ENCODE measurements at regions not wholly inside any gene's neighbourhood (a gene's known extent, or its start where the extent isn't known, plus 50 kb on each side); places are given as distances from the start of the nearest gene placed in this dataset.

DNA sequence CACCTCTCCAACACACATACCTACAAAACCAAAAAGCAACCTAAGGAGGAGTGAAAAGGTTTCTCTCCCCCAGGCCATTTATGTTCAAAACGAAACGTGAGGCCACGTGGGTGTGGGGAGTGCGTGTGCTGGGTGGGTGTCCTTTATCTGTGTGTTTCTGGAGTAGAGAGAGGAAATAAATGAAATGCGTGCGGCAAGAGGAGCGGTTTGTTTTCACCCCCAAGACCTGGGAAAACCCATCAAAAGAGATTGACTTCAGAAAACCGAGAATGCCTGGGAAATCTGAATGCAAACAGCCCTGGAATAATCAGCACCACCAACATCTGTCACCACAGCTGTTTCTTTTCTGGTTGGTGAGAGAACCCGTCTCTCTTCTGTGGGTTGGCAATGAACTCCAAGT lies 137.4 kb downstream of the INSIG2 start:
- WGBS (ENCODE audit: low lambda C conversion rate): 27% methylated on average over 9 of the region's 9 CpGs
- H3K36me3 ChIP-seq (replicated peaks in 1 of 2; ENCODE audit: control insufficient read depth in 1 of 2, insufficient read depth in 2 of 2, low read length in 1 of 2): no peaks in the 10 kb centered on the region
- ChIA-PET CTCF (interaction anchor here (1.0 to 5.5 kb wide), 2 partner anchors 178 to 630 kb away, joined by 5 to 57 read pairs; no protein-coding TSS in a partner anchor), POLR2A (no interaction called here)
- H3K9me3 ChIP-seq: no peaks in the 10 kb centered on the region
- H3K27ac ChIP-seq (ENCODE audit: low read depth in 2 of 2, low read length in 1 of 2): no peak overlapping the region
- no peaks in the 10 kb centered on the region for H3F3A ChIP-seq (replicated peaks; ENCODE audit: insufficient read depth)
- no peaks in the 10 kb centered on the region for H3K79me2 ChIP-seq (ENCODE audit: insufficient read depth)
- peaks cover 0 to 5% of the 10 kb centered on the region in 2 experiments; a peak in 1 of 4 replicates for H3K4me1 ChIP-seq (ENCODE audit: control insufficient read depth in 1 of 2, insufficient read depth in 2 of 2, low read depth in 1 of 2, low read length in 1 of 2)
- no peak for DNase-seq
- TF ChIP-seq, protein P1, sequence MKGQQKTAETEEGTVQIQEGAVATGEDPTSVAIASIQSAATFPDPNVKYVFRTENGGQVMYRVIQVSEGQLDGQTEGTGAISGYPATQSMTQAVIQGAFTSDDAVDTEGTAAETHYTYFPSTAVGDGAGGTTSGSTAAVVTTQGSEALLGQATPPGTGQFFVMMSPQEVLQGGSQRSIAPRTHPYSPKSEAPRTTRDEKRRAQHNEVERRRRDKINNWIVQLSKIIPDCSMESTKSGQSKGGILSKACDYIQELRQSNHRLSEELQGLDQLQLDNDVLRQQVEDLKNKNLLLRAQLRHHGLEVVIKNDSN (IDR thresholded peaks at IDR 0.05; ENCODE audit: borderline replicate concordance, low read depth): no peak
- no peak for TF ChIP-seq MEF2A (IDR thresholded peaks at IDR 0.05; ENCODE audit: borderline replicate concordance, low read depth)
- TF ChIP-seq SMC3 (IDR thresholded peaks at IDR 0.05; ENCODE audit: low read depth, low read length): no peak
- no peak for TF ChIP-seq FOXJ3 (CRISPR knock-in tag; IDR thresholded peaks at IDR 0.05)
- TF ChIP-seq, protein P2, sequence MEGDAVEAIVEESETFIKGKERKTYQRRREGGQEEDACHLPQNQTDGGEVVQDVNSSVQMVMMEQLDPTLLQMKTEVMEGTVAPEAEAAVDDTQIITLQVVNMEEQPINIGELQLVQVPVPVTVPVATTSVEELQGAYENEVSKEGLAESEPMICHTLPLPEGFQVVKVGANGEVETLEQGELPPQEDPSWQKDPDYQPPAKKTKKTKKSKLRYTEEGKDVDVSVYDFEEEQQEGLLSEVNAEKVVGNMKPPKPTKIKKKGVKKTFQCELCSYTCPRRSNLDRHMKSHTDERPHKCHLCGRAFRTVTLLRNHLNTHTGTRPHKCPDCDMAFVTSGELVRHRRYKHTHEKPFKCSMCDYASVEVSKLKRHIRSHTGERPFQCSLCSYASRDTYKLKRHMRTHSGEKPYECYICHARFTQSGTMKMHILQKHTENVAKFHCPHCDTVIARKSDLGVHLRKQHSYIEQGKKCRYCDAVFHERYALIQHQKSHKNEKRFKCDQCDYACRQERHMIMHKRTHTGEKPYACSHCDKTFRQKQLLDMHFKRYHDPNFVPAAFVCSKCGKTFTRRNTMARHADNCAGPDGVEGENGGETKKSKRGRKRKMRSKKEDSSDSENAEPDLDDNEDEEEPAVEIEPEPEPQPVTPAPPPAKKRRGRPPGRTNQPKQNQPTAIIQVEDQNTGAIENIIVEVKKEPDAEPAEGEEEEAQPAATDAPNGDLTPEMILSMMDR (IDR thresholded peaks at IDR 0.05): no peak
- TF ChIP-seq, protein P3, sequence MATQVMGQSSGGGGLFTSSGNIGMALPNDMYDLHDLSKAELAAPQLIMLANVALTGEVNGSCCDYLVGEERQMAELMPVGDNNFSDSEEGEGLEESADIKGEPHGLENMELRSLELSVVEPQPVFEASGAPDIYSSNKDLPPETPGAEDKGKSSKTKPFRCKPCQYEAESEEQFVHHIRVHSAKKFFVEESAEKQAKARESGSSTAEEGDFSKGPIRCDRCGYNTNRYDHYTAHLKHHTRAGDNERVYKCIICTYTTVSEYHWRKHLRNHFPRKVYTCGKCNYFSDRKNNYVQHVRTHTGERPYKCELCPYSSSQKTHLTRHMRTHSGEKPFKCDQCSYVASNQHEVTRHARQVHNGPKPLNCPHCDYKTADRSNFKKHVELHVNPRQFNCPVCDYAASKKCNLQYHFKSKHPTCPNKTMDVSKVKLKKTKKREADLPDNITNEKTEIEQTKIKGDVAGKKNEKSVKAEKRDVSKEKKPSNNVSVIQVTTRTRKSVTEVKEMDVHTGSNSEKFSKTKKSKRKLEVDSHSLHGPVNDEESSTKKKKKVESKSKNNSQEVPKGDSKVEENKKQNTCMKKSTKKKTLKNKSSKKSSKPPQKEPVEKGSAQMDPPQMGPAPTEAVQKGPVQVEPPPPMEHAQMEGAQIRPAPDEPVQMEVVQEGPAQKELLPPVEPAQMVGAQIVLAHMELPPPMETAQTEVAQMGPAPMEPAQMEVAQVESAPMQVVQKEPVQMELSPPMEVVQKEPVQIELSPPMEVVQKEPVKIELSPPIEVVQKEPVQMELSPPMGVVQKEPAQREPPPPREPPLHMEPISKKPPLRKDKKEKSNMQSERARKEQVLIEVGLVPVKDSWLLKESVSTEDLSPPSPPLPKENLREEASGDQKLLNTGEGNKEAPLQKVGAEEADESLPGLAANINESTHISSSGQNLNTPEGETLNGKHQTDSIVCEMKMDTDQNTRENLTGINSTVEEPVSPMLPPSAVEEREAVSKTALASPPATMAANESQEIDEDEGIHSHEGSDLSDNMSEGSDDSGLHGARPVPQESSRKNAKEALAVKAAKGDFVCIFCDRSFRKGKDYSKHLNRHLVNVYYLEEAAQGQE (IDR thresholded peaks at IDR 0.05; ENCODE audit: low read depth, low read length): no peak
- TF ChIP-seq NRF1 (IDR thresholded peaks at IDR 0.05; ENCODE audit: low read depth, low read length): no peak
- TF ChIP-seq CHD2 (IDR thresholded peaks at IDR 0.05; ENCODE audit: low read length, partially characterized antibody): no peak
- no peaks in the 10 kb centered on the region for H3K9me2 ChIP-seq
- H3K27me3 ChIP-seq (ENCODE audit: insufficient read depth): peaks cover 73% of the 10 kb centered on the region
- H3K4me3 ChIP-seq (ENCODE audit: low read depth in 2 of 2, low read length in 1 of 2): no peak overlapping the region
- H4K20me1 ChIP-seq (ENCODE audit: insufficient read depth): no peaks in the 10 kb centered on the region; the same call in 1 of the 2 replicates
- H3K4me2 ChIP-seq: no peak overlapping the region
- no peak overlapping the region for H3K9ac ChIP-seq
- no peak overlapping the region for H2AFZ ChIP-seq (ENCODE audit: low read depth)

DNA sequence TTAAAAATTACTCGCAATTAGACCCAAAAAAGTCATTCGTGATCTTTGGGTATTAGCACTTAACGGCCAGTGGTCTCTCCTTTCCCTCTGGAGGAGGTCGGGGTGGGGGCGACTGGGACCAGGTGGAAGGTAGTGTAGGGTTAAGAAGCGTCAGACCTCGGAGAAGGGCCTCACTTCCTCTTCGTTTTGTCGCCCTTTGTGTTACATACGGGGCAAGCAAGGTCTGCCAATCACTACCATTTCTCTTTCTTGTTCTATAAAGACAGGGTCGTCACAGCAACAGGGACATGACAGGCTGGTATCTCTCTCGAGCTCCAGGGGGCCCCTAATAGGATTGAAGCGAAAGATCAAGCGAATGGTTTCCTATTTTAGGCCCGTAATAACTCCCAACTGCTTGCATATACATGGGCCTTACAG lies 136.6 kb downstream of the INSIG2 start:
- H3F3A ChIP-seq (replicated peaks; ENCODE audit: insufficient read depth): no peaks in the 10 kb centered on the region
- H3K9me3 ChIP-seq: no peaks in the 10 kb centered on the region
- ChIA-PET POLR2A (no interaction called here), CTCF (interaction anchor here (1.0 to 5.5 kb wide), 2 partner anchors 177 to 630 kb away, joined by 5 to 57 read pairs; no protein-coding TSS in a partner anchor)
- H3K4me3 ChIP-seq (ENCODE audit: low read depth in 2 of 2, low read length in 1 of 2): no peak overlapping the region
- peaks cover 73% of the 10 kb centered on the region for H3K27me3 ChIP-seq (ENCODE audit: insufficient read depth)
- H3K9me2 ChIP-seq: no peaks in the 10 kb centered on the region
- H3K27ac ChIP-seq (ENCODE audit: low read depth in 2 of 2, low read length in 1 of 2): no peak overlapping the region
- no peaks in the 10 kb centered on the region; the same call in 1 of the 2 replicates for H4K20me1 ChIP-seq (ENCODE audit: insufficient read depth)
- H3K79me2 ChIP-seq (ENCODE audit: insufficient read depth): no peaks in the 10 kb centered on the region
- no peak overlapping the region for H3K9ac ChIP-seq
- DNase-seq: peak; percentile 21
- TF ChIP-seq EZH2phosphoT487 (IDR thresholded peaks at IDR 0.05; ENCODE audit: borderline replicate concordance, low read depth) (0 out of 2 replicates have a peak, but pooled peaks have one; percentile 57), EP300 (IDR thresholded peaks at IDR 0.05; ENCODE audit: borderline replicate concordance in 1 of 2, low read depth in 1 of 2, low read length in 1 of 2) (no peak), SIN3A (IDR thresholded peaks at IDR 0.05; ENCODE audit: borderline replicate concordance, low read depth, low read length) (no peak)
- TF ChIP-seq, protein P1 (IDR thresholded peaks at IDR 0.05; ENCODE audit: borderline replicate concordance, low read depth): no peak
- H3K4me2 ChIP-seq: no peak overlapping the region
- 33% methylated on average over 13 of the region's 15 CpGs for WGBS (ENCODE audit: low lambda C conversion rate)
- H3K4me1 ChIP-seq (ENCODE audit: control insufficient read depth in 1 of 2, insufficient read depth in 2 of 2, low read depth in 1 of 2, low read length in 1 of 2): peaks cover 0 to 5% of the 10 kb centered on the region in 2 experiments; a peak in 1 of 4 replicates
- no peaks in the 10 kb centered on the region for H3K36me3 ChIP-seq (replicated peaks in 1 of 2; ENCODE audit: control insufficient read depth in 1 of 2, insufficient read depth in 2 of 2, low read length in 1 of 2)
- H2AFZ ChIP-seq (ENCODE audit: low read depth): no peak overlapping the region
